ENCODE measurements at regions not wholly inside any gene's neighbourhood (a gene's known extent, or its start where the extent isn't known, plus 50 kb on each side); places are given as distances from the start of the nearest gene placed in this dataset.
"Not testable (repeated sequence)": the region's sequence is repeated elsewhere in the genome, so short reads cannot be mapped to it uniquely, and the experiment has no call there.

DNA sequence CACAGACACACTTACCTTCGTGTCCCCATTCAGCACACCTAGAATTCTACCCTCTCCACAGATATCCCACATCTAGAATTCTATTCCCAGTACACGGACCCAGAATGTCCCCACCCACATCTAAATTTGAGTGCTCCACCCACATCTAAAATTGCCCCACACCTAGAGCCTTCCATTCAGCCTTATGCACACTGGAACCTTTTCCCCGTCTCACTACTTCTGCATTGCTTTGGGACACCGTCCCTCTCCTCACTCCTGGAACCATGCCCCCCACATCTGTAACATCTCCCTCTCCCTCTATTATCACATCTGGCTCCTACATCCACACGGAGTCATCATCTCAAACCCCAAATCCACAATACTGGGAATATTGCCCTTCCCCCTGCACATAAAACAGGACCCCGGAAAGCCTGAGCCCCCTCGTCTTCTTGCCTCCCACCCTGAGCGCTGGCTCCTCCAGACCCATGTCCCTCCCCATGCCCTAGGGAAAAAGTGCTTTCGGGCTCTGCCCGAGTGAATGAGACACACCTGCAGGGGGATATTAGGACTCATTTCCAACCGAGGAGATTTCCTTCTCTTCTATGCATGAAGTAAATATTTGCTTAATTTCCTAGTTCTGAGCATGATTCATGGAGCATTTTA lies 125.8 kb upstream of the UNC5B start:
- peak; percentile 4 for DNase-seq

DNA sequence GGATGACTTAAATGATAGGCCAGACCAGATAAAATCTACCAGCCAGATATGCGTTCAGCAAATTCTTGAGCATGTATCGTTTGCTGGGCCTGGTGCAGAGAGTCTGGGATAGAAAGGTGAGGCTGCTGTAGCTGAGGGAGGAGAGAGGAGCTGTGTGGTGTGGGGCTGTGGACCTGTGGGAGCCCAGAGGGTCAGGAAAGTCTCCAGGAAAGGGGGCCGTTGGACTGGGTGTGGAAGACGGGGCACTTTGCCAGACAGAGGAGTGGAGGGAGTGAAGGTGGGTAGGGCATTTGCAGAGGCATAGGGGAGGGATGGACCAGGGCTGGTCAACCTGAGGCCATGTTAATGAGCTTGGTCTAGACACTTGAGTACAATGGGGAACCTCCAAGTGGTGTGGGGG lies 124.7 kb upstream of the UNC5B start:
- peak; percentile 14 for DNase-seq

DNA sequence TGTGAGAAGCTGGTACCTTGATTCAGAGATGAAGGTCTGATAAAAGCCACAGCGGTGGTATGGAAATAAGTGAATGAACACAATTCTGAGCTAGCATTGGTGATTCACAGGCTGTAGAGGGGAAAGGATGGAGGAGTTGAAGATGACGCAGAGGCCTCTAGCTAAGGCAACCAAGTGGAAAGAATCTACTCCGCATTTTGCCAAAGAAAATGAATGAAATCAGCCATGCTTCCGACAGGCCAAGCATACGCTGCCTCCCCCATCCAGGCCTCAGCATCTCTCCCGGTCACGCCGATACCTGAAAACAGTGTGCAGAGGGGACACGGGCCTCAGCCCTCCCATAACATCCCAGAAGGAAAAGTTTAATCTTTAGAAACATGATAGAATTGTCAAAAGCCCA lies 124.3 kb upstream of the UNC5B start:
- DNase-seq = no peak

DNA sequence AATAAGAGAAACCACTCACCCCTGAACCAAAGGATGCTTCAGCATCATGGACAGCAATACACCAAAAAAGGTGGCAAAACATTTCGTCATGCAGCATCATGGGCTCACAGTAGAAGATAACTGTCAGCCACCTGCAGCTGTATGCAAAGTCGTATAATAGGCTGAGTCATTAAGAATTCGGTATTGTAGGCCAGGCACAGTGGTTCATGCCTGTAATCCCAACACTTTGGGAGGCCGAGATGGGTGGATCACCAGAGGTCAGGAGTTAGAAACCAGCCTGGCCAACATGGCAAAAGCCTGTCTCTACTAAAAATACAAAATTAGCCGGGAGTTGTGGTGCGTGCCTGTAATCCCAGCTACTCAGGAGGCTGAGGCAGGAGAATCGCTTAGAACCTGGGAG lies 123.8 kb upstream of the UNC5B start:
- not testable (repeated sequence) for DNase-seq

DNA sequence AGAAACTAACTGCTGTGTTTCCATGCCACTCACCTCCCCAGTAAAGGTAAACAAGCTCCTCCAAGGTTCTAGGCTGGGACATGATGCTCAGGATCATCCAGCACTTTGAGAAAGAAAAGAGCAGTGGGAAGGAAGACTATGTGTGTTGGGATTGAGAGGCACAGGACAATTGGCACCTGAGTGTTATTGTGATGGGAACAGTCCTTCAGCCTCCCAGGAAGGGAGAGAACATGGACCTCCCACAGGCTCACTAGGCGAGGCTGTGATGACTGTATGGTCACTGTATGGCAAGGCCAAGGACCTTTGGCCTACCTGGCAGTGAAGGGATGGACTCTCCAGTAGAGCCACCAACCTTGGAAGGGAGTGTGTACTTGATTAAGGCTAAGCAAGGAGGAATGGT lies 123.2 kb upstream of the UNC5B start:
- DNase-seq = no peak

DNA sequence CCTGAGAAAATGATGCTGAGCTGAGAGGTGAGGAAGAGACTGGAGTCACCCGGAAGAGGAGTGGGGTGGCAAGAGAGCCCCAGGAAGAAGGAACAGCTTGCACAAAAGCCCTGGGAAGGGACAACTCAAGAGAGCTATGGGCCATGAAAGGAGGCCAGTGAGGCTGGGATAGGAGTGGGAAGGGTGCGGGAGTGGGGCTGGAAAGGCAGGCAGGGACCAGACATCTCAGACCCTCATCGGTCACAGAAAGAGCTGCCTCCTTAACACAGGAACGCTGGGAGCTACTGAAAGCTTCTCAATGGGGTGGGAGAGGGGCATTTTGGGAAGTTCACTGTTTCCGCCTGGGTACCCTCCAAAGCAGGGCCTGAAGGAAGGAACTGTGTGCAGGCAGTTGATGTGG lies 122.0 kb upstream of the UNC5B start:
- no peak for DNase-seq

DNA sequence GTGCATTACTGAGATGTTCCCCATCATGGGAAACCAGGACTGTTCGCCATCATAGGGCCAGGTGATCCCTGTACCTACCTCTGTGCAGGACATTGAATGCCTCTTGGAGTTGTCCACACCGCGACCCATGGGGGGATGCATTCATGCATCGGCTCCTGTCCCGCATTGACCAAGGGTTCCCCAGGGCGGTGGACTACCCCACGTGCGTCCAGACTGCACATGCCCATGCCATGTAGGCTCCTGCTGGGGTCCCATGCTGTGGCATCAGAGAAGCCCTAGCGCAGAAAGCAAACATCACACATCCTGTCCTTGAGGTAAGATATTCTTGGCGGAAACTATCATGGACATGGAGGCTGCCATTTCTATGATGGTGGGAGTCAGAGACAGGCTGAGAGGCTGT lies 121.6 kb upstream of the UNC5B start:
- no peak for DNase-seq

DNA sequence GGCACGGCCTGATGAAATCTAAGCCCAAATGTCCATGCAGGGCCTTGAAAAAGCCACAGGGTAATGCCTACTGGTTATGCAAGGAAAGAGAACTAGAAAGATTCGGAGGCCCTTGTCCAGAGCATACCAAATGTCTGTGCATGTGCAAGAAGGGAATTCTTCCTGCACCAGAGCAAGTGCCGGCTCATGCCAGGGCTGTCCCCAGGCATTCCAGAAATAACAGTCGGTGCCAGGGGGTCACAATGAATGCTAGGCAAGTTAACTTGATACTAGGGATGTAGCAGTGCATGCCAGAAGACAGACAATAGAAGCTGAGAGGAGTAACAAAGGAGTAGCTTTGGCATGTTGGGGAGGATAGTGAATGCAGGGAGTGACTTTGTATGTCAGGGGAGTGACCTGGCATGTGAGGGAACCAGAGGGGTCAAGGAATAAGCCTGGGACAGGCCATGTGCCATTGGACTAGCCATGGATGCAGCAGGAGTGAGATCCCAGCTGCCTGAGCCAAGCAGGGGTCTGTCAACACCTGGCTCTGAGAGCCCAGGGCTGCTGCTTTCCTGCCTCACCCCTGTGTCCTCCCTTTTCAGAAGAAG lies 119.5 kb upstream of the UNC5B start:
- no peak for DNase-seq

DNA sequence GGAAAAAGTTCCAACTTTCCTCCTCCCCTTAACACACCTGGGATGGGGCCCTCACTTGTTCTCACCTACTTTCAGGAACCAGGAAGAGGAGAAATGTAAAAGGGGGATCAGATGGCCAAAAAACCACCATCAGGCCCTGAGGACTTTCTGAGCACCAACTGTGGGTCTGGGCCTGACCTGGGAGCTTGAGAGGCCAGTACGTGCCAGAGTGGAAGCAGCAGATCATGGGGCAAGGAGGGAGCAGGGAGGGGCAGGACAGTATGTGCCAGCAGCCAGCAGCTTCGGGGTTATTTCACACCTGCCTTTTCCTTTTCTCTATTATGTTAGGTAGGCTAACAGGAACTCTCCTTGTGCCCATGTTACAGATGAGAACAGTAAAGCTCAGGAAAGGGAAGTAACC lies 118.8 kb upstream of the UNC5B start:
- no peak for DNase-seq

DNA sequence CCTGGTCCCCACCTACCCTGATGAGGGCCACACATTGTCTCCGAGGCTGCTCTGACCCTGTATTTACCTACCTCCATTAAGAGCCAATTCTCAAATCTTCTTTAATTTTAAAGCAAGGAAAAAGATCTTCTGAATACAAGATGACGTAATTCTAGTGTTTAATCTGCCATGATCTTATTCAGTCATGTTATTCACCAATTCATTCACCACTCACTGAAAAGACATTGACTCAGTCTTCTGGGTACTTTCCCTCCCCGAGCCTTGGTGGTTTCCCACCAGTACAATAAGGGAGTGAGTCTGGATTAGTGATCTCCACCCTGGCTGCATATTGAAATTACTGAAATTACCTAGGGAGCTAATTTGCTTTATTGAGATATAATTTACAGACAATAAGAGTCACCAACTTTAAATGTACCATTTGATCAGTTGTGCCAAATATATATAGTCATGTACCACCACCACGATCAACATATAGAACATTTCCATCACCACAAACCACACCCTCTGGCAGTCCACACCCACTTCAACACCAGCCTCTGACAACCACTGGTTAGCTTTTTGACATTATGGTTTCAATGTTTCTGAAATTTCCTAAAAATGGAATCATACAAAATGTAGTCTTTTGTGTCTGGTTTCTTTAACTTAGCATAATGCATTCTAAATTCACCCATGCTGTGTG lies 117.5 kb upstream of the UNC5B start:
- peak; percentile 46 for DNase-seq

DNA sequence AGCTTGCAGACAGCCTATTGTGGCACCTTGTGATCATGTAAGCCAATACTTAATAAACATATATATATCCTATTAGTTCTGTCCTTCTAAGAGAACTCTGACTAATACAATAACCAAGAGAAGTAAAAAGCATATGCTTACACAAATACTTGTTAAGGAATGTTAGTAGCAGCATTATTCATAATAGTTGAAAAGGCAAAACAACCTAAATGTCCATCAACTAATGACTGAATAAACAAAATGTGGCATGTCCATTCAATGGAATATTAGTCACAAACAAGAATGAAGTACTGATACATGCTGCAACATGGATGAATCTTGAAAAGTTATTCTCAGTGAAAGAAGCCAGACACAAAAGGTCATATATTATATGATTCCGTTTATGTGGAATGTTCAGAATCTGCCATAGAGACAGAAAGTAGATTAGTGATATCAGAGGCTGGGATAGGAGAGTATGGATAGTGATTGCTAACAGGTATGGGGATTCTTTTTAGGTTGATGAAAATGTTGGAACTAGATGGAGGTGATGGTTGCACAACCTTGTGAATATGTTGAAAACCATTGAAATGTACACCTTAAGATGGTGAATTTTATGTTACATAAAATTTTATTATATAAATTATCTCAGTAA lies 112.5 kb upstream of the UNC5B start:
- no peak for DNase-seq

DNA sequence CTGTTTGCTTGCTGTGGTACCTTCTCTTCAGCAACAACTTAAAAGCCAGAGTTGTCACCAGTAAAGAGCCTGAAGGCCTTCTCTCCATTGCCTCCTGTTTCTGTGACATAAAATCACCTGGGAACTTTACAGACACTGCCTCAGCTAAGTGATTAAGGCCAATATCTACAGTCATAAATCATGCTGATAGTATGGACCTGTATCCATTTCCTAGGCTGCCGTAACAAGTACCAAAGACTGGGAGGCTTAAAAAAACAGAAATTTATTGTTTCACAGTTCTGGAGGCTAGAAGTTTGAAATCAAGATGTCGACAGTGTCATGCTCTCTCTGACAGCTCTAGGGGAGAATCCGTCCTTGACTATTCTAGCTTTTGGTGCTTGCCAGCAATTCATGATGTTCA lies 108.4 kb upstream of the UNC5B start:
- no peak for DNase-seq

DNA sequence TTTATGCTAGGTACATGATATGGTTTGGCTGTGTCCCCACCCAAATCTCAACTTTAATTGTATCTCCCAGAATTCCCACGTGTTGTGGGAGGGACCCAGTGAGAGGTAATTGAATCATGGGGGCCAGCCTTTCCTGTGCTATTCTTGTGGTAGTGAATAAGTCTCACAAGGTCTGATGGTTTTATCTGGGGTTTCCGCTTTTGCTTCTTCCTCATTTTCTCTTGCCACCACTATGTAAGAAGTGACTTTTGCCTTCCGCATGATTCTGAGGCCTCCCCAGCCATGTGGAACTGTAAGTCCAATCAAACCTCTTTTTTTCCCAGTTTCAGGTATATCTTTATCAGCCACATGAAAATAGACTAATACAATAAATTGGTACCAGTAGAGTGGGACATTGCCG lies 106.2 kb upstream of the UNC5B start:
- not testable (repeated sequence) for DNase-seq

DNA sequence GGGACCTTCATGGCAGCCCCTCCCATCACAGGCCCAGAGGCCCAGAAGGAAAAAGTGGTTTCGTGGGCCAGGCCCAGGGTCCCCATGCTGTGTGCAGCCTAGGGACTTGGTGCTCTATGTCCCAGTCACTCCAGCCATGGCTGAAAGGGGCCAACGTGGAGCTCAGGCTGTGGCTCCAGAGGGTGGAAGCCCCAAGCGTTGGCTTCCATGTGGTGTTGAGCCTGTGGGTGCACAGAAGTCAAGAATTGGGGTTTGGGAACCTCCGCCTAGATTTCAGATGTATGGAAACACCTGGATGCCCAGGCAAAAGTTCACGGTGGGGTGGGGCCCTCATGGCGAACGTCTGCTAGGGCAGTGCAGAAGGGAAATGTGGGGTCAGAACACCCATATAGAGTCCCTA lies 105.3 kb upstream of the UNC5B start:
- not testable (repeated sequence) for DNase-seq

DNA sequence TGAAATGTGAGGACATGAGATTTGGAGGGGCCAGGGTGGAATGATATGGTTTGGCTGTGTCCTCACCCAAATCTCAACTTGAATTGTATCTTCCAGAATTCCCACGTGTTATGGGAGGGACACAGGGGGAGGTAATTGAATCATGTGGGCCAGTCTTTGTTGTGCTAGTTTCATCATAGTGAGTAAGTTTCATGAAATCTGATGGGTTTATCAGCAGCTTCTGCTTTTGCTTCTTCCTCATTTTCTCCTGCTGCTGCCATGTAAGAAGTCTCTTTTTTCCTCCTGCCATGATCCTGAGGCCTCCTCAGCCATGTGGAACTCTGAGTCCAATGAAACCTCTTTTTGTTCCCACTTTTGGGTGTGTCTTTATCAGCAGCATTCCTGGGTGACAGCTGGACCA lies 104.3 kb upstream of the UNC5B start:
- not testable (repeated sequence) for DNase-seq

DNA sequence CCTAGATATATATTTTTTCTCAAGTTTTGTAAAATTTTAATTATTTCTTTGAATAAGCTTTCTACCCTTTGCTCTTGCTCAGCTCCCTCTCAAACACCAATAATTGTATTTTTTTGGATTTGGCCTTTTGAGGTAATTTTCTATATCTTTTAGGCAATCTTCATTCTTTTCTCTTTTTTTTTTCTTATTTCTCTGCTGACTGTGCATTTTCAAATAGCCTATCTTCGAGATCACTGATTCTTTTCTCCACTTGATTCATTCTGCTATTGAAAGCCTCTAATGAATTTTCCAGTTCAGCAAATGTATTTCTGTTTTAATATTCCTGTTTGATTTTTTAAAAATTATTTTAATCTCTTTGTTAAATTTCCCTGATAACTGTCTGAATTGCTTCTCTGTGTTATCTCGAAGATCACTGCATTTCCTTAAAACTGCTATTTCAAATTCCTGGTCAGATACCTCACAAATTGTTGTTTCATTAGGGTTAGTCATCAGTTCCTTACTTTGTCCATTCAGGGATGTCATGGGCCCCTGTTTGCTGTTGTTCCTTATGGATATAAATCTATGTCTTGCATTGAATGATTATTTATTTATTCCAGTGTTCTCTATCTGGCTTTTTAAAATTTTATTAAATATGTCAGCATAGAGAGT lies 100.1 kb upstream of the UNC5B start:
- DNase-seq = no peak

DNA sequence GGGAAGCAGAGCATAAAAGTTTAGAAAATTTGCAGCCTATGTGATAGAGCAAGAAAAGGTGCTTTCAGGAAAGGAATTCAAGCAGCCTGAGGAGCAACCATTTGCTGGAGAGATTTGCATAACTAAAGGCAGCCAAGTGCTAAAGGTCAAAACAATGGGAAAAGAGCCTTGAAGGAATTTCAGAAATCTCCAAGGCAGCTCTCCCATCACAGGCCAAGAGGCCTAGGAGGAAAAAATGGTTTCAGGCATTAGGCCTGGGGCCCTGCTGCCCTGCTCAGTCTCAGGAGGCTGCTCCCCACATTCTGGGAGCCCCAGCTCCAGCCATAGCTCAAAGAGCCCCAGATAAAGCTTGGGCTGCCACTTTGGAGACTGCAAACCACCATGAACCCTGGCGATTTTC lies 95.9 kb upstream of the UNC5B start:
- DNase-seq = no peak

DNA sequence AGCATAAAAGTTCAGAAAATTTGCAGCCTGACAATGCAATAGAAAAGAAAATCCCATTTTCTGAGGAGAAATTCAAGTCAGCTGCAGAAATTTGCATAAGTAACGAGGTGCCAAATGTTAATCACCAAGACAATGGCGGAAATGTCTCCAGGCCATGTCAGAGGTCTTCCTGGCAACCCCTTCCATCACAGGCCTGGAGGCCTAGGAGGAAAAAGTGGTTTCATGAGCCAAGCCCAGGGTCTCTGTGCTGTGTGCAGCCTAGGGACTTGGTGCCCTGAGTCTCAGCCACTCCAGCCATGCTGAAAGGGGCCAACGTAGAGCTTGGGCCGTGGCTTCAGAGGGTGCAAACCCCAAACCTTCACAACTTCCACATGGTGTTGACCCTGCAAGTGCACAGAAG lies 94.8 kb upstream of the UNC5B start:
- DNase-seq = not testable (repeated sequence)

DNA sequence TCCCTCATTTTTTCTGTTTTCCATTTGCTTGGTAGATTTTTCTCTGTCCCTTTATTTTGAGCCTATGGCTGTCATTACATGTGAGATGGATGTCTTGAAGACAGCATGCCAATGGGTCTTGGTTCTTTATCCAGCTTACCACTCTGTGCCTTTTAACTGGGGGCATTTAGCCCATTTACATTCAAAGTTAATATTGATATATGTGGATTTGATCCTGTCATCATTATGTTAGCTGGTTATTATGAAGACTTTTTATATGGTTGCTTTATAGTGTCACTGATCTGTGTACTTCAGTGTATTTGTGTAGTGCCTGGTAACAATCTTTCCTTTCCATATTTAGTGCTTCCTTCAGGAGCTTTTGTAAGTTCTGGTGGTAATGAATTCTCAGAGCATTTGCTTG lies 89.3 kb upstream of the UNC5B start:
- DNase-seq = no peak

DNA sequence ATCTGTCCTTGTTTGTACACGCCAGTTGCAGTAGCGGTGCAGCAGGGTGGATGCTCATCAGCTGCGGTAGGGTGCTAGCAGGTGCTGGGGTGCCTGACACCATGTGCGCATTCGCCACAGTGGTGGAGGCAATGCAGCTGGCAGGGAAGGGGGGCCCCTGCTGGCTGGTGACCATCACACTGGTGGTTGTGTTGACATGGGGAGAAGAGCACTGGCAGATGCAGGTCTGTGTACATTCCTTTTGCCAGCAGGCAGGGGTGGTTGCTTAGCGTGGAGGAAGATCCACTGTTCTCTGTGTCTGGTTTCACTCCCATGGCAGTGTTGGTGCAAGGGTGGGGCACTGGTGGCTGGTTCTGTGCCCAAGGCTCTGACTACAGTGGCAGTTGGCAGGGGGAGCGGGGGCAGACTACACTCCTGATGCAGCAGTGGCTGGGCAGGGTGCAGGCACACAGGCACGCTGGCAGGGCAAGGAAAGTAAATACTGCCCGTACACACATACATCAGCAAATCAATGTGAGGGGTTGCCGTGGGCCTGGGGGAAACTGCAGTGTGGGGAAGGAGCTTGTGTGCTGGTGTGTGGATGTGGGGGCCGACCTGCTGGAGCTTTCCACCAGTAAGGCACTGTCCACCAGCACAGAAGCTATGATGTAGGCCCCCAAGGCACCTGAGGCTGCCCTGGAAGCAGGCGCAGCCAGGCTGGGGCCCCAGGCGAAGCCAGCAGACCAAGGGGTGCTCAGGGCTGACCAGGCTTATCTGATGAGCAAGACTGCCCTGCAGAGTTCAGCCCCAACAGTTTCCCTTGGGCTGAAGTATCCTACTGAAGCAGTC lies 87.2 kb upstream of the UNC5B start:
- DNase-seq = no peak

DNA sequence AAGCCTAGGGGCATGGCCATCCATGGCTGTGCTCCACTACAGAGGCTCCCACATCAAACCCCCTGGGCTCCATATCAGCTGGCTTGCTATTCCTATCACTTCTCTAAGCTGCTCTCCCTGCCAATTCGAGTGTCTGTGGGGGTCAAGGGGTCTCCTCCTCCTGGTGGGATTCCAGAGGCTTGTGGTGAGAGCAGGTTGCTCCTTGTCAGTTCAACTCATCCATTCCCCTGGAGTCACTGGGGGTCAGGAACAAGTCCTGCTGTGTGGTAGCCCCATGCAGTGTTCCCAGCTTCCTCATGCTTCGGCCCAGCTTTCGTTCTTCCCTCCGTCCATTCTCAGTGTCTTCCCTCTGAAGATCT lies 86.6 kb upstream of the UNC5B start:
- DNase-seq = no peak

DNA sequence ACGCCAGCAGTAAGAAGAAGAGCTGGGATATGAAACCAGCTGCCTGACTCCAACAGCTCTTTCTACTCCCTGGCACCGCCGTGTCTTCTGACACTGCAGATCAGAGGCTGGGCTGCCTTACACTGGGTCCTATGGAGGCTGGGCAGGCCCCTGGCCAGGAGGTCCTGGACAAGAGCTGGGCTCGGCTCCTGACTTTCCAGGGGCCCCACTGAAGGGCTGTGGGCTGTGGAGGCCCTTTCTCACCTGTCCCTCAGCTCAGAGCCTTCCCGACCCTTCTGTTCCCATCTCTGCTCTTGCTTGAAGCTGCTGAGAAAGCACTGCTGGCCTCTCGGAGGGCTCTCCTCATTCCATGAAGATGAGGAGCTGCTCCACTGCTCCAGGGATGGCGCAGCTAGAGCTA lies 85.9 kb upstream of the UNC5B start:
- no peak for DNase-seq

DNA sequence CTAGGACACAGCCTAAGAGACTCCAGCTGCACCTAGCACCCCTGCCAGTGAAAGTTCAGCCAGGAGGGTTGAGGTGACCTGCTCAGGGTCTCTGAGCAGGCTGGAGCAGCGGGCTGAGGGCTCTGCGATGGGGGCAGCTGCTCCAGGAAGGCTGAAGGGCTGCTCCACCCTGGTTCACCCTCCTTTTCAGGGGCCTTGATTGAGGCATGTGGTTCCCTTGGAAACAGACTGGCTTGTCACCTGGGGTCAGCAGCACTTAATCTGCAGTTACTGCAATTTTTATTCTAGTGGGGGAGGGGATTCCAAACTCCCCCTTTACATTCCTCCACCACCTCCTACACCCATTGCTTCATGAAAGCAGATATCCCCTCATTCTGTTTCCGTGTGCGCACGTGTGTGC lies 85.3 kb upstream of the UNC5B start:
- DNase-seq = no peak

All from stimulated activated CD8-positive, alpha-beta memory T cell treated with anti-CD3 and anti-CD28 coated beads, Interleukin-4, amount 100 ng/mL, for 48 hours (primary cell).